ENCODE measurements at regions not wholly inside any gene's neighbourhood (a gene's known extent, or its start where the extent isn't known, plus 50 kb on each side); places are given as distances from the start of the nearest gene placed in this dataset.
"Not testable (repeated sequence)": the region's sequence is repeated elsewhere in the genome, so short reads cannot be mapped to it uniquely, and the experiment has no call there.

DNA sequence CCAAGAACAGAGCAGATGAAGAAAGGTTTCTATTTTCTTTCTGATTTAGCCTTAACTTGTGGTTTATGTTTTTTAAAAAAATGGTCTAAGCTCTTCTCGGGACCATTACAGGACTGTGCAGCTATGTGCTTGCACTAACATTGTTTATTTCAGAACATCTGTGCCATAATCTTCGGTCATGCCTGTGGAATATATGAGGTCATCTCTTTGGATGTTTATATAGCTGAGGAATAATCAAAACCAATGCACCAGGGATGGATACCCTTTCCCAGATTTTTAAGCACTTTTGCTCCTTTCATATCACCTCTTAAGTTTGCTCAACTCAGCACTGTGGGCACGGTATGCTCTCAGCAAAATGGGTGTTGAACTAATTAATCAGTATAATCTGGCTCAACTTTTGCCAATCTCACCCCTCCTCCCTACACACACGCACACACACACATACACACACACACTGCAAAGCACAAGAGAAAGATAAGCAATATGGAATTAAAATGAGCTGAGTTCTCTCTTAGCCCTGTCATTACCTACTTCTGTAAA is 268.5 kb upstream of the TMC3 start:
- ChIA-PET CTCF (interaction anchor here (0.5 kb wide), 1 partner anchor 63 kb away, joined by 3 read pairs; no protein-coding TSS in a partner anchor), POLR2A (no interaction called here)
- Histone ChIP-seq H3K9me1 (replicated peaks; ENCODE audit: control insufficient read depth, extremely low read depth, insufficient read depth, low read length) (no peaks in the 10 kb centered on the region), H3K79me2 (ENCODE audit: control insufficient read depth, insufficient read depth, low read length) (no peaks in the 10 kb centered on the region), H2AFZ (ENCODE audit: low read depth, low read length) (no peak overlapping the region), H3K9ac (replicated peaks; ENCODE audit: extremely low read depth, insufficient read depth, low read length) (no peak overlapping the region), H3K27ac (ENCODE audit: insufficient read depth, low read depth, low read length) (no peak overlapping the region), H3K36me3 (ENCODE audit: control insufficient read depth in 2 of 2, extremely low read depth in 1 of 2, insufficient read depth in 2 of 2, low read length in 2 of 2) (no peaks in the 10 kb centered on the region), H3K4me2 (ENCODE audit: insufficient read depth, low read length) (no peak overlapping the region), H4K20me1 (replicated peaks; ENCODE audit: control insufficient read depth, extremely low read depth, insufficient read depth, low read length) (no peaks in the 10 kb centered on the region), H3K27me3 (ENCODE audit: control insufficient read depth in 2 of 2, insufficient read depth in 2 of 2, low read length in 2 of 2) (no peaks in the 10 kb centered on the region), H3K4me3 (replicated peaks in 1 of 3; ENCODE audit: insufficient read depth in 1 of 3, low read depth in 1 of 3, low read length in 3 of 3) (no peak overlapping the region), H3K9me3 (replicated peaks; ENCODE audit: control insufficient read depth, insufficient read depth, low read length) (no peaks in the 10 kb centered on the region), H3K4me1 (ENCODE audit: control insufficient read depth, extremely low read depth, insufficient read depth, low read length) (no peaks in the 10 kb centered on the region)
- intact Hi-C loops (cut with micrococcal nuclease) (no loop called here), dilution Hi-C loops (cut with MboI; ENCODE audit: extremely low pct_ligation_motif_present, low sequenced_read_pairs) (no loop called here)
- BruUV-seq (replicated peaks) = no TSS peak
- DNase-seq (ENCODE audit: low read depth, low spot score) (no peak), FAIRE-seq (no peak)
- no peak for TF ChIP-seq FOS (IDR thresholded peaks at IDR 0.05; ENCODE audit: borderline replicate concordance, insufficient read depth, low read length)
- no peak for TF ChIP-seq MAX (IDR thresholded peaks at IDR 0.05; ENCODE audit: insufficient read depth, insufficient read length)
- TF ChIP-seq POLR2A (IDR thresholded peaks at IDR 0.05; ENCODE audit: low read depth, low read length) = no peak
- TF ChIP-seq MYC (IDR thresholded peaks at IDR 0.05; ENCODE audit: low read depth, low read length) = no peak
- TF ChIP-seq EZH2 (IDR thresholded peaks at IDR 0.05; ENCODE audit: borderline replicate concordance, low read depth, low read length, severe bottlenecking) = no peak
- TF ChIP-seq JUN (IDR thresholded peaks at IDR 0.05; ENCODE audit: borderline replicate concordance, insufficient read depth, insufficient read length, low read depth) = no peak
- TF ChIP-seq, protein P1, sequence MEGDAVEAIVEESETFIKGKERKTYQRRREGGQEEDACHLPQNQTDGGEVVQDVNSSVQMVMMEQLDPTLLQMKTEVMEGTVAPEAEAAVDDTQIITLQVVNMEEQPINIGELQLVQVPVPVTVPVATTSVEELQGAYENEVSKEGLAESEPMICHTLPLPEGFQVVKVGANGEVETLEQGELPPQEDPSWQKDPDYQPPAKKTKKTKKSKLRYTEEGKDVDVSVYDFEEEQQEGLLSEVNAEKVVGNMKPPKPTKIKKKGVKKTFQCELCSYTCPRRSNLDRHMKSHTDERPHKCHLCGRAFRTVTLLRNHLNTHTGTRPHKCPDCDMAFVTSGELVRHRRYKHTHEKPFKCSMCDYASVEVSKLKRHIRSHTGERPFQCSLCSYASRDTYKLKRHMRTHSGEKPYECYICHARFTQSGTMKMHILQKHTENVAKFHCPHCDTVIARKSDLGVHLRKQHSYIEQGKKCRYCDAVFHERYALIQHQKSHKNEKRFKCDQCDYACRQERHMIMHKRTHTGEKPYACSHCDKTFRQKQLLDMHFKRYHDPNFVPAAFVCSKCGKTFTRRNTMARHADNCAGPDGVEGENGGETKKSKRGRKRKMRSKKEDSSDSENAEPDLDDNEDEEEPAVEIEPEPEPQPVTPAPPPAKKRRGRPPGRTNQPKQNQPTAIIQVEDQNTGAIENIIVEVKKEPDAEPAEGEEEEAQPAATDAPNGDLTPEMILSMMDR (IDR thresholded peaks at IDR 0.05; ENCODE audit: extremely low read depth in 1 of 2, insufficient read depth in 1 of 2, low read depth in 1 of 2, low read length in 2 of 2) = no peak
- no peak for TF ChIP-seq POLR2AphosphoS5 (IDR thresholded peaks at IDR 0.05; ENCODE audit: insufficient read depth, low read depth, low read length)
- TF ChIP-seq GATA2 (IDR thresholded peaks at IDR 0.05; ENCODE audit: insufficient read depth, insufficient read length, low read depth, low read length) = no peak

GRCh38 chr15:81636064-81636463 is 262.1 kb upstream of the TMC3 start:
- H3K4me1 ChIP-seq (ENCODE audit: control insufficient read depth, extremely low read depth, insufficient read depth, low read length); H3K9me1 ChIP-seq (replicated peaks; ENCODE audit: control insufficient read depth, extremely low read depth, insufficient read depth, low read length); H3K79me2 ChIP-seq (ENCODE audit: control insufficient read depth, insufficient read depth, low read length); H3K4me2 ChIP-seq (ENCODE audit: insufficient read depth, low read length); H2AFZ ChIP-seq (ENCODE audit: low read depth, low read length); CTCF ChIA-PET; POLR2A ChIA-PET; H3K9ac ChIP-seq (replicated peaks; ENCODE audit: extremely low read depth, insufficient read depth, low read length); H3K27me3 ChIP-seq (ENCODE audit: control insufficient read depth in 2 of 2, insufficient read depth in 2 of 2, low read length in 2 of 2); H4K20me1 ChIP-seq (replicated peaks; ENCODE audit: control insufficient read depth, extremely low read depth, insufficient read depth, low read length); H3K27ac ChIP-seq (ENCODE audit: insufficient read depth, low read depth, low read length); H3K9me3 ChIP-seq (replicated peaks; ENCODE audit: control insufficient read depth, insufficient read depth, low read length); dilution Hi-C loops (cut with MboI; ENCODE audit: extremely low pct_ligation_motif_present, low sequenced_read_pairs); H3K4me3 ChIP-seq (replicated peaks in 1 of 3; ENCODE audit: insufficient read depth in 1 of 3, low read depth in 1 of 3, low read length in 3 of 3); DNase-seq (ENCODE audit: low read depth, low spot score); H3K36me3 ChIP-seq (ENCODE audit: control insufficient read depth in 2 of 2, extremely low read depth in 1 of 2, insufficient read depth in 2 of 2, low read length in 2 of 2); BruUV-seq (replicated peaks); FAIRE-seq: not testable (repeated sequence)
- intact Hi-C loops (cut with micrococcal nuclease) = loop anchor here (2.0 kb wide), 1 partner anchor 17 kb away; no protein-coding TSS in a partner anchor
